GM23338 (cell line): ENCODE measurements at regions not wholly inside any gene's neighbourhood (a gene's known extent, or its start where the extent isn't known, plus 50 kb on each side); places are given as distances from the start of the nearest gene placed in this dataset.
A peak's percentile ranks its signal among the peaks of the same experiment; 100 is the strongest.

ENCODE experiments used
- ATAC-seq: fragments of 200-7000 bp; cut with Tn5 transposase; 3 replicates; pipeline ENCODE4 v1.9.1; 2020
- DNase-seq: peaks from one replicate; pipeline ENCODE4 v3.0.0-alpha.2; 2015; ENCODE audit warnings: low spot score
- H2AFZ ChIP-seq: fragments of 200-600 bp; sonication (generic); 2 replicates; pipeline ENCODE4 v1.8.0; 2016; ENCODE audit warnings: antibody characterized with exemption, mild to moderate bottlenecking, moderate library complexity
- H3F3A ChIP-seq: fragments of 200-600 bp; sonication (generic); replicated peaks from 2 replicates; pipeline ENCODE4 v1.8.0; 2017; ENCODE audit warnings: antibody characterized with exemption, mixed run types, low read depth
- H3K27ac ChIP-seq: fragments of 200-600 bp; sonication (generic); 2 replicates; pipeline ENCODE4 v1.6.1; 2016; ENCODE audit warnings: low read depth
- H3K27me3 ChIP-seq: fragments of 200-600 bp; sonication (generic); 2 replicates; pipeline ENCODE4 v1.8.0; 2016; ENCODE audit warnings: mild to moderate bottlenecking, mixed run types, moderate library complexity; ENCODE audit not compliant: insufficient read depth
- H3K36me3 ChIP-seq: fragments of 200-600 bp; sonication (generic); 2 replicates; pipeline ENCODE4 v1.8.0; 2016; ENCODE audit warnings: mild to moderate bottlenecking; ENCODE audit not compliant: insufficient read depth
- H3K4me1 ChIP-seq: fragments of 200-600 bp; sonication (generic); 2 replicates; pipeline ENCODE4 v1.8.0; 2016; ENCODE audit warnings: mild to moderate bottlenecking, moderate library complexity; ENCODE audit not compliant: insufficient read depth
- H3K4me2 ChIP-seq: fragments of 200-600 bp; sonication (generic); 2 replicates; pipeline ENCODE4 v1.7.1; 2017; ENCODE audit warnings: mixed run types
- H3K4me3 ChIP-seq: fragments of 200-600 bp; sonication (generic); 2 replicates; pipeline ENCODE4 v1.6.1; 2016; ENCODE audit warnings: mixed run types
- H3K79me2 ChIP-seq: fragments of 200-600 bp; sonication (generic); replicated peaks from 2 replicates; pipeline ENCODE4 v1.8.0; 2017; ENCODE audit warnings: mild to moderate bottlenecking; ENCODE audit not compliant: insufficient read depth
- H3K9me2 ChIP-seq: fragments of 200-600 bp; sonication (generic); 2 replicates; pipeline ENCODE4 v1.8.0; 2017; ENCODE audit not compliant: insufficient read depth
- H4K20me1 ChIP-seq: fragments of 200-600 bp; sonication (generic); replicated peaks from 2 replicates; pipeline ENCODE4 v1.8.0; 2017; ENCODE audit warnings: mild to moderate bottlenecking; ENCODE audit not compliant: insufficient read depth
- H3K27ac Mint-ChIP-seq: 2 replicates; pipeline ENCODE4 v1.8.0; 2020; ENCODE audit warnings: inconsistent platforms, mild to moderate bottlenecking, moderate library complexity, mixed read lengths
- H3K27me3 Mint-ChIP-seq: 3 replicates; pipeline ENCODE4 v1.8.0; 2022; ENCODE audit warnings: low read depth, mild to moderate bottlenecking, moderate library complexity, mixed read lengths, inconsistent platforms; ENCODE audit not compliant: insufficient read depth, poor library complexity
- H3K36me3 Mint-ChIP-seq: 3 replicates; pipeline ENCODE4 v1.8.0; 2021; ENCODE audit warnings: low read depth, mild to moderate bottlenecking, inconsistent platforms, moderate library complexity, mixed read lengths
- H3K4me1 Mint-ChIP-seq: 3 replicates; pipeline ENCODE4 v1.8.0; 2020; ENCODE audit warnings: mild to moderate bottlenecking, inconsistent platforms, mixed read lengths
- H3K4me3 Mint-ChIP-seq: 3 replicates; pipeline ENCODE4 v1.8.0; 2021; ENCODE audit warnings: moderate library complexity, mild to moderate bottlenecking, inconsistent platforms, mixed read lengths
- H3K9me3 Mint-ChIP-seq: 3 replicates; pipeline ENCODE4 v1.8.0; 2020; ENCODE audit warnings: moderate library complexity, mild to moderate bottlenecking, inconsistent platforms, mixed read lengths
- CREB1 ChIP-seq: fragments of 250-450 bp; sonication (Bioruptor Pico); IDR thresholded peaks from 2 replicates; pipeline ENCODE4 v1.5.0; 2020; ENCODE audit warnings: low read depth, mild to moderate bottlenecking, moderate library complexity
- ETS1 ChIP-seq: IDR thresholded peaks from 2 replicates; pipeline ENCODE4 v1.6.1; 2016; ENCODE audit warnings: antibody characterized with exemption
- EZH2 ChIP-seq: fragments of 200-600 bp; sonication (generic); IDR thresholded peaks from one replicate; pipeline ENCODE4 v1.8.0; 2017; ENCODE audit warnings: antibody characterized with exemption, mild to moderate bottlenecking, low read depth; ENCODE audit not compliant: unreplicated experiment
- EZH2phosphoT487 ChIP-seq: fragments of 200-600 bp; sonication (generic); IDR thresholded peaks from one replicate; pipeline ENCODE4 v1.8.1; 2018; ENCODE audit warnings: antibody characterized with exemption; ENCODE audit not compliant: unreplicated experiment
- STAT1 ChIP-seq: IDR thresholded peaks from one replicate; pipeline ENCODE4 v1.6.1; 2016; ENCODE audit warnings: antibody characterized with exemption; ENCODE audit not compliant: unreplicated experiment
- ZNF114 ChIP-seq: fragments of 250-450 bp; sonication (Bioruptor Pico); IDR thresholded peaks from 2 replicates; pipeline ENCODE4 v1.5.0; 2020; ENCODE audit warnings: mild to moderate bottlenecking, moderate library complexity
- ZNF331 ChIP-seq: fragments of 250-450 bp; sonication (Bioruptor Pico); IDR thresholded peaks from 2 replicates; pipeline ENCODE4 v1.5.0; 2020; ENCODE audit warnings: low read depth, mild to moderate bottlenecking, moderate library complexity
- TF ChIP-seq, protein P1 (sequence below), 2 experiments: fragments of 200-600 bp in 1 of 2; sonication (generic) in 1 of 2; conservative IDR thresholded peaks; 2 replicates each; pipeline versions ENCODE4 v1.5.1 to v1.6.1; 2016 to 2017; ENCODE audit warnings: antibody characterized with exemption in 2 of 2, low read depth in 2 of 2, mild to moderate bottlenecking in 2 of 2, moderate library complexity in 1 of 2
- TF ChIP-seq, protein P2 (sequence below): IDR thresholded peaks from one replicate; pipeline ENCODE4 v1.6.1; 2018; ENCODE audit warnings: antibody characterized with exemption; ENCODE audit not compliant: unreplicated experiment

DNA sequence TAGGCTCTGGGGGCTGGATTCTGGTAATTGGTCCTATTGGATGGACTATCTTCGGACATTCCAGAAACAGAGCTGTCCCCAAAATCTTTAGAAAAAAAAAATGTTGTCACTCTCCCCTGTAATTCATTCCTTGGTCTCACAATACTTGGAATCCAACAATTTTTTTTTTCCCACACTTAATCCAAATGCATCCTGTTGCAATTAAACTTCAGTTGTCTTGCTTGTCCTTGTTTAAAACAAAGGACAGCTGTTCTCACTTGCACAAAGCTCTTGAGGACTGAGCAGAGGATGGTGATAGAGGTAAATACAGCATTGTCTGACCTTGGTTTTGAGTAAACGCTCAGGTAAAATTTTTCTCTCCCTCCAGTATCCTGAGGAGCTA, 75.3 kb downstream of the SC5D start:
- no peaks in the 10 kb centered on the region for H3K9me3 Mint-ChIP-seq
- no peak overlapping the region for H3K4me2 ChIP-seq

More for the DNA sequence above, 75.3 kb downstream of the SC5D start:
- H3K4me1 Mint-ChIP-seq: peaks cover 45% of the 10 kb centered on the region
- H2AFZ ChIP-seq: peak overlapping the region; percentile 16; the same call in 1 of the 2 replicates
- no peak overlapping the region for H3K27ac ChIP-seq
- no peak overlapping the region for H3K4me3 ChIP-seq
- peaks cover 4% of the 10 kb centered on the region for H3K27me3 Mint-ChIP-seq
- H3K27me3 ChIP-seq: no peaks in the 10 kb centered on the region
- no peaks in the 10 kb centered on the region for H4K20me1 ChIP-seq
- H3K36me3 Mint-ChIP-seq: peaks cover 3% of the 10 kb centered on the region; the same call in 2 of the 3 replicates
- no peak overlapping the region for H3K4me3 Mint-ChIP-seq
- DNase-seq: no peak
- ATAC-seq: no peak
- H3F3A ChIP-seq: peaks cover 6% of the 10 kb centered on the region
- H3K4me1 ChIP-seq: peaks cover 43% of the 10 kb centered on the region
- H3K9me2 ChIP-seq: peaks cover 39% of the 10 kb centered on the region
- H3K79me2 ChIP-seq: no peaks in the 10 kb centered on the region; the same call in 1 of the 2 replicates
- no peak overlapping the region for H3K27ac Mint-ChIP-seq
- TF ChIP-seq STAT1 (no peak), EZH2phosphoT487 (no peak), ETS1 (no peak), ZNF114 (CRISPR knock-in tag) (no peak), EZH2 (no peak), ZNF331 (no peak), CREB1 (CRISPR knock-in tag) (no peak)
- TF ChIP-seq, protein P1, sequence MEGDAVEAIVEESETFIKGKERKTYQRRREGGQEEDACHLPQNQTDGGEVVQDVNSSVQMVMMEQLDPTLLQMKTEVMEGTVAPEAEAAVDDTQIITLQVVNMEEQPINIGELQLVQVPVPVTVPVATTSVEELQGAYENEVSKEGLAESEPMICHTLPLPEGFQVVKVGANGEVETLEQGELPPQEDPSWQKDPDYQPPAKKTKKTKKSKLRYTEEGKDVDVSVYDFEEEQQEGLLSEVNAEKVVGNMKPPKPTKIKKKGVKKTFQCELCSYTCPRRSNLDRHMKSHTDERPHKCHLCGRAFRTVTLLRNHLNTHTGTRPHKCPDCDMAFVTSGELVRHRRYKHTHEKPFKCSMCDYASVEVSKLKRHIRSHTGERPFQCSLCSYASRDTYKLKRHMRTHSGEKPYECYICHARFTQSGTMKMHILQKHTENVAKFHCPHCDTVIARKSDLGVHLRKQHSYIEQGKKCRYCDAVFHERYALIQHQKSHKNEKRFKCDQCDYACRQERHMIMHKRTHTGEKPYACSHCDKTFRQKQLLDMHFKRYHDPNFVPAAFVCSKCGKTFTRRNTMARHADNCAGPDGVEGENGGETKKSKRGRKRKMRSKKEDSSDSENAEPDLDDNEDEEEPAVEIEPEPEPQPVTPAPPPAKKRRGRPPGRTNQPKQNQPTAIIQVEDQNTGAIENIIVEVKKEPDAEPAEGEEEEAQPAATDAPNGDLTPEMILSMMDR (conservative IDR thresholded peaks at IDR 0.05; ENCODE audit: low read depth in 2 of 2): no peak
- TF ChIP-seq, protein P2, sequence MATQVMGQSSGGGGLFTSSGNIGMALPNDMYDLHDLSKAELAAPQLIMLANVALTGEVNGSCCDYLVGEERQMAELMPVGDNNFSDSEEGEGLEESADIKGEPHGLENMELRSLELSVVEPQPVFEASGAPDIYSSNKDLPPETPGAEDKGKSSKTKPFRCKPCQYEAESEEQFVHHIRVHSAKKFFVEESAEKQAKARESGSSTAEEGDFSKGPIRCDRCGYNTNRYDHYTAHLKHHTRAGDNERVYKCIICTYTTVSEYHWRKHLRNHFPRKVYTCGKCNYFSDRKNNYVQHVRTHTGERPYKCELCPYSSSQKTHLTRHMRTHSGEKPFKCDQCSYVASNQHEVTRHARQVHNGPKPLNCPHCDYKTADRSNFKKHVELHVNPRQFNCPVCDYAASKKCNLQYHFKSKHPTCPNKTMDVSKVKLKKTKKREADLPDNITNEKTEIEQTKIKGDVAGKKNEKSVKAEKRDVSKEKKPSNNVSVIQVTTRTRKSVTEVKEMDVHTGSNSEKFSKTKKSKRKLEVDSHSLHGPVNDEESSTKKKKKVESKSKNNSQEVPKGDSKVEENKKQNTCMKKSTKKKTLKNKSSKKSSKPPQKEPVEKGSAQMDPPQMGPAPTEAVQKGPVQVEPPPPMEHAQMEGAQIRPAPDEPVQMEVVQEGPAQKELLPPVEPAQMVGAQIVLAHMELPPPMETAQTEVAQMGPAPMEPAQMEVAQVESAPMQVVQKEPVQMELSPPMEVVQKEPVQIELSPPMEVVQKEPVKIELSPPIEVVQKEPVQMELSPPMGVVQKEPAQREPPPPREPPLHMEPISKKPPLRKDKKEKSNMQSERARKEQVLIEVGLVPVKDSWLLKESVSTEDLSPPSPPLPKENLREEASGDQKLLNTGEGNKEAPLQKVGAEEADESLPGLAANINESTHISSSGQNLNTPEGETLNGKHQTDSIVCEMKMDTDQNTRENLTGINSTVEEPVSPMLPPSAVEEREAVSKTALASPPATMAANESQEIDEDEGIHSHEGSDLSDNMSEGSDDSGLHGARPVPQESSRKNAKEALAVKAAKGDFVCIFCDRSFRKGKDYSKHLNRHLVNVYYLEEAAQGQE: no peak
- no peaks in the 10 kb centered on the region for H3K36me3 ChIP-seq
